Loucy (cell line): ENCODE measurements at regions not wholly inside any gene's neighbourhood (a gene's known extent, or its start where the extent isn't known, plus 50 kb on each side); places are given as distances from the start of the nearest gene placed in this dataset.

Experiments used
- H2AFZ ChIP-seq: fragments of 200-600 bp; sonication (generic); 2 replicates; pipeline ENCODE4 v1.6.0; 2016; ENCODE audit warnings: antibody characterized with exemption, mild to moderate bottlenecking, low read length, moderate library complexity
- H3F3A ChIP-seq: fragments of 200-600 bp; 2 replicates; pipeline ENCODE4 v1.6.0; 2016; ENCODE audit warnings: antibody characterized with exemption, low read depth, mild to moderate bottlenecking
- H3K27me3 ChIP-seq: fragments of 200-600 bp; sonication (generic); 2 replicates; pipeline ENCODE4 v1.6.1; 2014; ENCODE audit warnings: low read length, mild to moderate bottlenecking; ENCODE audit not compliant: insufficient read depth, poor library complexity, severe bottlenecking
- H3K36me3 ChIP-seq: fragments of 200-600 bp; sonication (generic); 2 replicates; pipeline ENCODE4 v1.6.1; 2016; ENCODE audit warnings: low read length; ENCODE audit not compliant: insufficient read depth
- H3K4me1 ChIP-seq: fragments of 200-600 bp; sonication (generic); 2 replicates; pipeline ENCODE4 v1.5.1; 2014; ENCODE audit warnings: low read length, mild to moderate bottlenecking; ENCODE audit not compliant: insufficient read depth, poor library complexity, severe bottlenecking
- H3K4me2 ChIP-seq: fragments of 200-600 bp; sonication (generic); 2 replicates; pipeline ENCODE4 v1.6.0; 2014; ENCODE audit warnings: antibody characterized with exemption, low read length, low read depth, mild to moderate bottlenecking; ENCODE audit not compliant: poor library complexity, severe bottlenecking
- H3K4me3 ChIP-seq: fragments of 200-600 bp; sonication (generic); 2 replicates; pipeline ENCODE4 v1.5.1; 2014; ENCODE audit warnings: low read length, mild to moderate bottlenecking, mixed read lengths; ENCODE audit not compliant: poor library complexity, severe bottlenecking
- H3K79me2 ChIP-seq: fragments of 200-600 bp; sonication (generic); 2 replicates; pipeline ENCODE4 v1.6.1; 2014; ENCODE audit warnings: low read length; ENCODE audit not compliant: insufficient read depth
- H3K9ac ChIP-seq: fragments of 200-600 bp; sonication (generic); 2 replicates; pipeline ENCODE4 v1.6.0; 2014; ENCODE audit warnings: mild to moderate bottlenecking, low read depth, low read length, moderate library complexity; ENCODE audit not compliant: poor library complexity, severe bottlenecking
- H3K9me2 ChIP-seq: fragments of 200-600 bp; sonication (generic); replicated peaks from 2 replicates; pipeline ENCODE4 v1.6.1; 2016; ENCODE audit warnings: low read depth, low read length, mixed read lengths
- H3K9me3 ChIP-seq: fragments of 200-600 bp; sonication (generic); 2 replicates; pipeline ENCODE4 v1.6.1; 2014; ENCODE audit warnings: mild to moderate bottlenecking, antibody characterized with exemption, low read length, low read depth; ENCODE audit not compliant: insufficient read depth
- H4K20me1 ChIP-seq: fragments of 200-600 bp; sonication (generic); 2 replicates; pipeline ENCODE4 v1.6.0; 2014; ENCODE audit warnings: antibody characterized with exemption, low read length, mild to moderate bottlenecking; ENCODE audit not compliant: insufficient read depth, poor library complexity, severe bottlenecking
- EZH2phosphoT487 ChIP-seq: fragments of 200-600 bp; IDR thresholded peaks from 2 replicates; pipeline ENCODE4 v1.6.1; 2018; ENCODE audit warnings: antibody characterized with exemption, mild to moderate bottlenecking, moderate library complexity, borderline replicate concordance
- TF ChIP-seq, protein P1 (sequence below): fragments of 200-600 bp; sonication (generic); conservative IDR thresholded peaks from 2 replicates; pipeline ENCODE4 v1.5.1; 2014; ENCODE audit warnings: mild to moderate bottlenecking, antibody characterized with exemption, low read length

DNA sequence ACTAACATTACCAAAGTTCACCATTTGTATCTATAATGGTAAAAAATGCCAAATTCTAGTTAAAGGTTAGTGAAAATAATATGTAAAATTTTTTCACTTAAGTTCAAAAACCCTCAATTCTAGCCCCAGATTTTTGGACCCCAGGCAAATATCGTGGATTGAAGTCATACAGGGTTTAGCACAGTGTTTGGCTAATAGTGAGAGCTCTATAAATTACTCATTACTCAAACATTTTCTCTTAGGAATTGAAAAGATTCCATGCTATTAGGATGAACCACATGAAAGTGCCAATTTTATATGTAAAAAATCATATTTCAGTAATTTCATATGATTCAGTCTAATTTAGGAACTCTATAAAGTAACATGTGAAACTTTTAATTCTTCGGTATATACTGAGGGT is 170.3 kb upstream of the PREP start:
- Histone ChIP-seq H3K4me1 (no peaks in the 10 kb centered on the region), H3K9me3 (no peaks in the 10 kb centered on the region), H3F3A (no peaks in the 10 kb centered on the region), H3K9ac (no peak overlapping the region), H2AFZ (no peak overlapping the region), H3K4me3 (no peak overlapping the region), H3K4me2 (no peak overlapping the region), H4K20me1 (no peaks in the 10 kb centered on the region), H3K79me2 (no peaks in the 10 kb centered on the region), H3K9me2 (0 out of 2 replicates have a peak, but pooled peaks cover 5% of the 10 kb centered on the region), H3K36me3 (no peaks in the 10 kb centered on the region), H3K27me3 (peaks cover 29% of the 10 kb centered on the region)
- TF ChIP-seq EZH2phosphoT487: no peak
- TF ChIP-seq, protein P1, sequence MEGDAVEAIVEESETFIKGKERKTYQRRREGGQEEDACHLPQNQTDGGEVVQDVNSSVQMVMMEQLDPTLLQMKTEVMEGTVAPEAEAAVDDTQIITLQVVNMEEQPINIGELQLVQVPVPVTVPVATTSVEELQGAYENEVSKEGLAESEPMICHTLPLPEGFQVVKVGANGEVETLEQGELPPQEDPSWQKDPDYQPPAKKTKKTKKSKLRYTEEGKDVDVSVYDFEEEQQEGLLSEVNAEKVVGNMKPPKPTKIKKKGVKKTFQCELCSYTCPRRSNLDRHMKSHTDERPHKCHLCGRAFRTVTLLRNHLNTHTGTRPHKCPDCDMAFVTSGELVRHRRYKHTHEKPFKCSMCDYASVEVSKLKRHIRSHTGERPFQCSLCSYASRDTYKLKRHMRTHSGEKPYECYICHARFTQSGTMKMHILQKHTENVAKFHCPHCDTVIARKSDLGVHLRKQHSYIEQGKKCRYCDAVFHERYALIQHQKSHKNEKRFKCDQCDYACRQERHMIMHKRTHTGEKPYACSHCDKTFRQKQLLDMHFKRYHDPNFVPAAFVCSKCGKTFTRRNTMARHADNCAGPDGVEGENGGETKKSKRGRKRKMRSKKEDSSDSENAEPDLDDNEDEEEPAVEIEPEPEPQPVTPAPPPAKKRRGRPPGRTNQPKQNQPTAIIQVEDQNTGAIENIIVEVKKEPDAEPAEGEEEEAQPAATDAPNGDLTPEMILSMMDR: no peak

DNA sequence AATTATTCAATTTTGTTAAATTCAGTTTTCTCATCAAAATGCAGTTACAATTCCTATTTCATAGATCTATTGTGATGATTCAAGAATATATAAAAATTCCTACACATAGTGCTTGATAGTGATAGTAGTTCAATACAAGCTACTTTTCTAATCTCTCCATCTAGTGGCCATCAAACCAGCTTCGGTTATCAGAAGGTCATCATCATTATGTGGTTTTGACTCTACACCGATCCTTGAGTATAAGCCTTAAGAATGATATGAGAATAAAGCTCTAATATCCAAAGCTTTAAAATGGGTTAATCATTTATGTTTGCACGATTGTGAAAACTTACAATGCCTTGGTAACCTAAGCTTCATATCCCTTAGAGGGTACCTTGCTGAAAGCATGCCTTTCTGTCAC is 167.5 kb upstream of the PREP start:
- TF ChIP-seq EZH2phosphoT487: no peak
- TF ChIP-seq, protein P1: no peak
- Histone ChIP-seq H4K20me1 (no peaks in the 10 kb centered on the region), H2AFZ (no peak overlapping the region)

DNA sequence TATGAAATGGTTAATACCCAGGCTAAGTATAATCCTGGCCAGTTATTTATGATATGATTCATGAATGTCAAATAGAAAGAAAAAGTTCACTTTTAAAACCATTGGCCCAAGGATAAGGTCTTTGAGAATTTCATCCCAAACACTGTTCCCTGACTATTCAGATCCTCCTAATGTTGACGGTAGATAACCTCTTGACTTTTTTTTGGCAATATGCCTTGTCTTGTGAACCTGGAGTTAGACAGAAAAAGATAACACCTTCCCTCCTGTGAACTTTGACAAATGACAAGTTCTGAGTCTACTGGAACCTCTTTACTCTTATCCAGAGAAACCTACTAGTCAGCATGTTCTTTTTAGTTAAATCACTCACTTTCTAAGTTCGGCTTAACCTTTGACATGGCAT is 166.8 kb upstream of the PREP start:
- Histone ChIP-seq H4K20me1 (no peaks in the 10 kb centered on the region), H3K36me3 (no peaks in the 10 kb centered on the region), H3K4me3 (no peak overlapping the region), H3K9me3 (no peaks in the 10 kb centered on the region), H3K4me1 (no peaks in the 10 kb centered on the region), H3K27me3 (peaks cover 25% of the 10 kb centered on the region), H3F3A (no peaks in the 10 kb centered on the region), H3K4me2 (no peak overlapping the region), H3K9me2 (no peaks in the 10 kb centered on the region), H3K79me2 (no peaks in the 10 kb centered on the region), H2AFZ (no peak overlapping the region), H3K9ac (no peak overlapping the region)
- TF ChIP-seq EZH2phosphoT487: no peak
- TF ChIP-seq, protein P1: no peak

More for the DNA sequence above, 167.5 kb upstream of the PREP start:
- H3F3A ChIP-seq: no peaks in the 10 kb centered on the region
- H3K27me3 ChIP-seq: peaks cover 25% of the 10 kb centered on the region
- no peaks in the 10 kb centered on the region for H3K9me2 ChIP-seq
- no peak overlapping the region for H3K4me2 ChIP-seq
- H3K9me3 ChIP-seq: no peaks in the 10 kb centered on the region
- H3K36me3 ChIP-seq: no peaks in the 10 kb centered on the region
- no peaks in the 10 kb centered on the region for H3K4me1 ChIP-seq
- no peak overlapping the region for H3K4me3 ChIP-seq
- H3K9ac ChIP-seq: no peak overlapping the region
- H3K79me2 ChIP-seq: no peaks in the 10 kb centered on the region
